ENCODE measurements at regions not wholly inside any gene's neighbourhood (a gene's known extent, or its start where the extent isn't known, plus 50 kb on each side); places are given as distances from the start of the nearest gene placed in this dataset.
"Not testable (repeated sequence)": the region's sequence is repeated elsewhere in the genome, so short reads cannot be mapped to it uniquely, and the experiment has no call there.

GRCh38 chr6:125354649-125355048 is 52.9 kb upstream of the HDDC2 start:
- DNase-seq (ENCODE audit: low spot score), result no peak

GRCh38 chr6:125356884-125357283 is 55.1 kb upstream of the HDDC2 start:
- no peak for DNase-seq (ENCODE audit: low spot score)

GRCh38 chr6:125357515-125358256 is 55.9 kb upstream of the HDDC2 start:
- DNase-seq (ENCODE audit: low spot score), result no peak

- no peak for DNase-seq (ENCODE audit: low spot score)
Measured at GRCh38 chr6:125358898-125359297, 57.1 kb upstream of the HDDC2 start.

GRCh38 chr6:125361868-125362267 is 60.1 kb upstream of the HDDC2 start:
- DNase-seq (ENCODE audit: low spot score), result no peak

GRCh38 chr6:125363039-125363823 is 61.5 kb upstream of the HDDC2 start:
- DNase-seq (ENCODE audit: low spot score), result no peak

- DNase-seq (ENCODE audit: low spot score), result no peak
Measured at GRCh38 chr6:125363824-125364165, 62.0 kb upstream of the HDDC2 start.

- no peak for DNase-seq (ENCODE audit: low spot score)
Measured at GRCh38 chr6:125365230-125365629, 63.5 kb upstream of the HDDC2 start.

- DNase-seq (ENCODE audit: low spot score), result no peak
Measured at GRCh38 chr6:125367036-125367782, 65.4 kb upstream of the HDDC2 start.

- DNase-seq (ENCODE audit: low spot score), result no peak
Measured at GRCh38 chr6:125370343-125370742, 68.6 kb upstream of the HDDC2 start.

GRCh38 chr6:125375013-125375412 is 73.2 kb upstream of the HDDC2 start:
- DNase-seq (ENCODE audit: low spot score), result no peak

- DNase-seq (ENCODE audit: low spot score), result no peak
Measured at GRCh38 chr6:125375821-125376220, 74.1 kb upstream of the HDDC2 start.

GRCh38 chr6:125377621-125378020 is 75.9 kb upstream of the HDDC2 start:
- DNase-seq (ENCODE audit: low spot score), result no peak

- DNase-seq (ENCODE audit: low spot score), result no peak
Measured at GRCh38 chr6:125379174-125379573, 77.4 kb upstream of the HDDC2 start.

- DNase-seq (ENCODE audit: low spot score), result no peak
Measured at GRCh38 chr6:125380474-125380873, 78.7 kb upstream of the HDDC2 start.

GRCh38 chr6:125386337-125386736 is 84.6 kb upstream of the HDDC2 start:
- not testable (repeated sequence) for DNase-seq (ENCODE audit: low spot score)

GRCh38 chr6:125392682-125393081 is 90.9 kb upstream of the HDDC2 start:
- DNase-seq (ENCODE audit: low spot score), result no peak

- DNase-seq (ENCODE audit: low spot score), result no peak
Measured at GRCh38 chr6:125393449-125393858, 91.7 kb upstream of the HDDC2 start.

GRCh38 chr6:125406741-125407140 is 105.0 kb upstream of the HDDC2 start:
- DNase-seq (ENCODE audit: low spot score), result no peak

- DNase-seq (ENCODE audit: low spot score), result no peak
Measured at GRCh38 chr6:125414507-125414906, 112.7 kb upstream of the HDDC2 start.

GRCh38 chr6:125415913-125416312 is 114.1 kb upstream of the HDDC2 start:
- no peak for DNase-seq (ENCODE audit: low spot score)

GRCh38 chr6:125421836-125422235 is 120.1 kb upstream of the HDDC2 start:
- peak; percentile 57 for DNase-seq (ENCODE audit: low spot score)

GRCh38 chr6:125423047-125423446 is 121.3 kb upstream of the HDDC2 start:
- no peak for DNase-seq (ENCODE audit: low spot score)
